Heart left ventricle (tissue), 13 donors: ENCODE measurements at regions not wholly inside any gene's neighbourhood (a gene's known extent, or its start where the extent isn't known, plus 50 kb on each side); places are given as distances from the start of the nearest gene placed in this dataset.

Source experiments
- POLR2A ChIP-seq, 2 donors: fragments of 450-650 bp; IDR thresholded peaks; one replicate each; pipeline ENCODE4 v1.6.1; 2017; ENCODE audit warnings: antibody characterized with exemption in 2 of 2, mild to moderate bottlenecking in 2 of 2, moderate library complexity in 2 of 2
- TF ChIP-seq, protein P1 (sequence below), 12 donors: fragments of 200-600 bp; sonication (generic) in 4 of 12; IDR thresholded peaks; one replicate each; pipeline versions ENCODE4 v1.5.0 to v1.8.0; 2018 to 2022; ENCODE audit warnings: antibody characterized with exemption in 12 of 12, mild to moderate bottlenecking in 5 of 12
- donor health status: ischemic (EF 13 %, LVEDD 7.1; RV severe dilation, severe dysfunction).
- donor health status: DM: no; HTN: yes; CAD: no.
- donor health status: DM: no; HTN: no; CAD: no.
- donor health status: ischemic (EF 25% LVEDD 6.9; RV normal size, moderate dysfunction).
- donor health status: ischemic (EF 25% LVEDD 5.7; RV mildly dilated, moderate dysfunction).
- donor health status: ischemic (EF 35%, LVEDD 5.7; RV mildly dilated, moderate dysfunction).
- donor health status: nonischemic (EF 11% LVEDD 7.7; RV severe dilation, severe dysfunction).
- donor health status: DM: yes; HTN: yes; CAD: no.
- donor health status: PGD.
- donor health status: ischemic (EF 29% LVEDD 5.4; RV normal size, mild dysfunction).
- donor health status: nonischemic (EF 23%, LVEDD 6.1; RV moderate dilation, normal function).

DNA sequence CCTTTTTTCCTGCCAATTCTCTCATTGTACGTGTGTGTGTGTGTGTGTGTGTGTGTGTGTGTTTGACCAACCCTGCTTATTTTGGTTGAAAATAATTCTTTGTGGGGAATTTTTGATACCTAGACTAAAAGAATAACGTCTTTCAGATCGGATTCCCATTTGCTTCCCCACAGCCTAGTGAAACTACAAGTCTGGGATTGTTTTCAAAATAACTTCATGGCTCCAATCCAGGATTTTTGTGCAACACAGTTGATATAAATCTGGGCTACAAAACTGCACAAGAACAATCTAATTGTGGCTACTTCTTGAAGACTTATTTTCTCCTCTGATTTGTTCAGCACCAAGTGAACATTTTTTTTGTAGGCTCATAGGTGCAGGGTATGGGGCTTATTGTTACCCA is 332.8 kb upstream of the MIR17HG start:
- TF ChIP-seq, protein P1, sequence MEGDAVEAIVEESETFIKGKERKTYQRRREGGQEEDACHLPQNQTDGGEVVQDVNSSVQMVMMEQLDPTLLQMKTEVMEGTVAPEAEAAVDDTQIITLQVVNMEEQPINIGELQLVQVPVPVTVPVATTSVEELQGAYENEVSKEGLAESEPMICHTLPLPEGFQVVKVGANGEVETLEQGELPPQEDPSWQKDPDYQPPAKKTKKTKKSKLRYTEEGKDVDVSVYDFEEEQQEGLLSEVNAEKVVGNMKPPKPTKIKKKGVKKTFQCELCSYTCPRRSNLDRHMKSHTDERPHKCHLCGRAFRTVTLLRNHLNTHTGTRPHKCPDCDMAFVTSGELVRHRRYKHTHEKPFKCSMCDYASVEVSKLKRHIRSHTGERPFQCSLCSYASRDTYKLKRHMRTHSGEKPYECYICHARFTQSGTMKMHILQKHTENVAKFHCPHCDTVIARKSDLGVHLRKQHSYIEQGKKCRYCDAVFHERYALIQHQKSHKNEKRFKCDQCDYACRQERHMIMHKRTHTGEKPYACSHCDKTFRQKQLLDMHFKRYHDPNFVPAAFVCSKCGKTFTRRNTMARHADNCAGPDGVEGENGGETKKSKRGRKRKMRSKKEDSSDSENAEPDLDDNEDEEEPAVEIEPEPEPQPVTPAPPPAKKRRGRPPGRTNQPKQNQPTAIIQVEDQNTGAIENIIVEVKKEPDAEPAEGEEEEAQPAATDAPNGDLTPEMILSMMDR (IDR thresholded peaks at IDR 0.05), result no peak
- TF ChIP-seq POLR2A (IDR thresholded peaks at IDR 0.05), result no peak
